ENCODE measurements at regions not wholly inside any gene's neighbourhood (a gene's known extent, or its start where the extent isn't known, plus 50 kb on each side); places are given as distances from the start of the nearest gene placed in this dataset.

DNA sequence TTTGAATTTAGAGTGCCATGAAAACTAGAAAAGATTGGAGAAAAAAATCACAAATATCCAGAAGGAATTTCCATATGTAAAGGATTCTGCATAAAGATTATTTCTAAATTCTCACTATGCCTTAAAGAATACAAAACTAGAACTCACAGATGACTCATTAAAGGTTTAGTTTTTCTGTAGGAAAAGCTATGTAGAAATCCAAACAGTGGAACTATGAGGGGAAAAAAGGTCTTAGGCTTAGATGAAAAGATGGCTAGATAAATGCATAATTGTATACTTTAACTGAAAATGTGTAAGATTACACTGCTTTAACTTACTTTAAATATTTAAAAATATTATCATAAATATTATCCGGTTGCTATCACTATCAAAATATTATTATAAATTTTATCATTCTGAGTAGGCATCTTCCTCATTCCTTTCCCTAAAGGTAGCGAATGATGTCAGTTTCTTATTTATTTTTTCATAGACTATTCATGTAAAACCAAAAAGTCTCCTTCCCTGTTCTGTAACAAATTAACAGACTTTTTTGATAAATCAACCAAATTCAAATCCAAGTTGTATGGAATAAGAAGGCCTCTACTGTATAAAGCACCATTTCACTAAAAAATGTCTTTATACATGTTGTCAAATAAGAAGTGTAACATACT lies 69.1 kb upstream of the COMTD1 start:
- FAIRE-seq (no peak), DNase-seq (ENCODE audit: insufficient read length, low spot score) (no peak)
- TF ChIP-seq POLR2A (IDR thresholded peaks at IDR 0.05; ENCODE audit: low read depth, low read length) = no peak

GRCh38 chr10:75304313-75304712 lies 68.6 kb upstream of the COMTD1 start:
- no peak for TF ChIP-seq POLR2A (IDR thresholded peaks at IDR 0.05; ENCODE audit: low read depth, low read length)
- FAIRE-seq (no peak), DNase-seq (ENCODE audit: insufficient read length, low spot score) (no peak)

GRCh38 chr10:75303045-75303777 lies 67.5 kb upstream of the COMTD1 start:
- FAIRE-seq (no peak), DNase-seq (ENCODE audit: insufficient read length, low spot score) (no peak)
- no peak for TF ChIP-seq POLR2A (IDR thresholded peaks at IDR 0.05; ENCODE audit: low read depth, low read length)

- no peak for DNase-seq (ENCODE audit: insufficient read length, low spot score)
- no peak for FAIRE-seq
- no peak for TF ChIP-seq POLR2A (IDR thresholded peaks at IDR 0.05; ENCODE audit: low read depth, low read length)
These were observed 66.3 kb upstream of the COMTD1 start for GRCh38 chr10:75302029-75302428.

- FAIRE-seq (no peak), DNase-seq (ENCODE audit: insufficient read length, low spot score) (no peak)
- TF ChIP-seq POLR2A (IDR thresholded peaks at IDR 0.05; ENCODE audit: low read depth, low read length) = no peak
These were observed 61.4 kb upstream of the COMTD1 start for GRCh38 chr10:75297021-75297599.

DNA sequence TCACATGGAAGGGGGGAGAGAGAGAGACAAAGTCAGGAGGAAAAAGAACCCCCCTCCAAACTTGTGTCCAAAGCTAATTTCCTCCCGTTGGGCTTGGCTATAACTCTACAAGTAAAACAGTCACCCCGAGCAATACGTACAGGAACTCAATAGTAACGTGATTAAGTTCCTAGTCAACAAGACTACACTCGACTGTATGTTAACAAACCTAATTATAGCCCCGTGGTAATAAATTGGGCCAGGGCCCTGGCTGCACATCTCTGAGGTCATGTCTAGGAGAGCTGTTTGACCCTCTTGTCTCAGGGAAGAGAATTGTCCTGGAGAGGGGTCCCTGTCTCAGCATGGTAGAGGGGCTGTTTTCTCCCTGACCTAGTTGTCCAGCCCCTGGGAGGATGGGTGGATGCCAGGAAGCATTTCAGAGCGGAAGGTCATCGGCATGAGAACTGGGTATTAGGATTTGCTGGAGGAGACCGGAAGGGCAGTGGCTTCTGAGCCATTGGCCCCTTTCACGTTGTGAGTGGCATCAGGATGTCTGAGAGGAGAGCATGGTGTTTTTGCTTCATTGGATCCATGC lies 60.2 kb upstream of the COMTD1 start:
- DNase-seq (ENCODE audit: insufficient read length, low spot score) = no peak
- FAIRE-seq = no peak

GRCh38 chr10:75294866-75295701 lies 59.3 kb upstream of the COMTD1 start:
- no peak for TF ChIP-seq POLR2A (IDR thresholded peaks at IDR 0.05; ENCODE audit: low read depth, low read length)
- no peak for FAIRE-seq
- DNase-seq (ENCODE audit: insufficient read length, low spot score) = peak; percentile 78

More for the DNA sequence above, 60.2 kb upstream of the COMTD1 start:
- no peak for TF ChIP-seq POLR2A (IDR thresholded peaks at IDR 0.05; ENCODE audit: low read depth, low read length)

DNA sequence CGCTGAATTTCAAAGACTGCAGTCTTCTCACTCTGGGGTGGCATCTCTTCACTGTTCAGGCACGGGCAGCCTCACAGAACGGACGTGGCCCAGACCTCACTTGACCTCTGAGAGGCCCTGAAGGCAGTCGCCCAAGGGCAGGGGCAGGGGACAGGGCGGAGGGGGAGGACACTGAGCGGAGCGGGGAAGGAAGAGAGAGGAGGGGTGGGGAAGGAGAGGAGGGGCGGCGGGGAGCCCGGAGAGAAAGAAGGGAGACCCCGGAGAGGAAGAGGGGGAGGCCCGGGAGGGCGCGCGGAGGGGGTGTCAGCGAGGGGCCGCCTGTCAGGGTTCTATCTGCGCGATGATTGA lies 58.7 kb upstream of the COMTD1 start:
- DNase-seq (ENCODE audit: insufficient read length, low spot score) (no peak), FAIRE-seq (no peak)
- TF ChIP-seq POLR2A (IDR thresholded peaks at IDR 0.05; ENCODE audit: low read depth, low read length) = no peak

DNA sequence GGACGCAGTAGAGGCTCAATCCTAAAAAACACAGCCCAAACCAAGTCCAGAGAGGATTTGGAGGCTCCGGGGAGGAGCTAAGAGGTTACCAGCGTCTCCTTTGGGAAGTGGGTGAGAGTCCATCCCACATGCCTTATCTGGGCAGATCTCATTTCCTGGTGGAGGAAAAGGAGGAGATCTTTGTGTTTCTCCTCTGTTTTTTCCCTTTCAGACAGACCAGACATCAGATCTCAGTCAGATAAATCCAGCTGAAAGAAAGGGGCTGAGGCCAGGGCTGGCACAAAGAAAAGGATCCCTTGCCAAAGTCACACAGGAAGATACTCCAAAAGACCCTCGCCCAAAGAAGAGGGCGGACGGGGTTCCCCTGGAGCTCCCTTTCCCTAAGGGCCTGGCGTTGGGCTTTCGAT lies 58.3 kb upstream of the COMTD1 start:
- FAIRE-seq (no peak), DNase-seq (ENCODE audit: insufficient read length, low spot score) (no peak)
- no peak for TF ChIP-seq POLR2A (IDR thresholded peaks at IDR 0.05; ENCODE audit: low read depth, low read length)

DNA sequence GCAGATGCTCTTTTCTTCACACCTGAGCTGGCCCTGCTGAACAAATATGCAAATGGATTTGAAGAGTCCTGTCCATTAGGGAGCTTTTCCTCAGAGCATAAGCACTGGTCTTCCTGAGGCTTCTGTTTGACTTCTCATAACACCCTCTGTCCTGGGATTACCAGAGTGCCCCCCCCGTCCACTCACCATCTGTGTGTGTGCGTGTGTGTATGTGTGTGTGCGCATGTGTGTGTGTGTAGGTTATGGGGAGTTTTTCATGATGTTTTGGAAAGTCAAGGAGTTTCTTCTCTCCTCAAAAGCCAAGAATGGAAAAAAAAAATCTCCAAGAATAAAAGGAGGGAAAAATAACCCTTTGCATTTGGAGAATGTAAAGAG lies 57.7 kb upstream of the COMTD1 start:
- TF ChIP-seq POLR2A (IDR thresholded peaks at IDR 0.05; ENCODE audit: low read depth, low read length) = no peak
- FAIRE-seq (no peak), DNase-seq (ENCODE audit: insufficient read length, low spot score) (no peak)

- no peak for TF ChIP-seq POLR2A (IDR thresholded peaks at IDR 0.05; ENCODE audit: low read depth, low read length)
- no peak for FAIRE-seq
- DNase-seq (ENCODE audit: insufficient read length, low spot score) = no peak
These were observed 57.2 kb upstream of the COMTD1 start for GRCh38 chr10:75292794-75293445.

- DNase-seq (ENCODE audit: insufficient read length, low spot score) (no peak), FAIRE-seq (no peak)
- TF ChIP-seq POLR2A (IDR thresholded peaks at IDR 0.05; ENCODE audit: low read depth, low read length) = no peak
These were observed 56.0 kb upstream of the COMTD1 start for GRCh38 chr10:75291805-75292204.

DNA sequence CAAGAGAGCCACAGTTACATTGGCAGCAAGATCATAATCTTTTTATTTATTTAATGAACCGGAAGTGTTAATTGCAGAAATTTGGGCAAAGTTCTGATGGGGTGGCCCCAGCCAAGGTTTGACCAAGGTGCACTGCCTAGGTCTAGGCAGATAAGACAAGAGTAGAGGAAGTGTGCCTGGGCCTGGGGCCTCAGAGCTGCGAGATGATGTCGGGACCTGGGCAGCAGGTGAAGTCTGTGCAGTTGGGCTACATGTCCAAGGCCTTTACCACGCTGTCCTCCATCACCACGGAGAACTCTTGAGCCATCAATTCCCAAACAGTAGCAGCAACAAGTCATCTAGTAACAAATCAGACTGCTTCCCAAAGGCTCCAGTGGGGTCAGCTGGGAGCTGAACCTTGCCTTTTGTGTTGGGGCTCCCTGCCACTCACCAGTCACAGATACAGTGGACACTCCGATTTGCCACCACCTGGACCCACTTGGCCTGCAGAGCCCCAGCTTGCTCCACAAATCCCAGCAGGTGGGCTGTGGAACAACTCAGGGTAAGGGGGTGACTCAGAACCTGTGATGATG lies 52.5 kb upstream of the COMTD1 start:
- FAIRE-seq (no peak), DNase-seq (ENCODE audit: insufficient read length, low spot score) (no peak)
- no peak for TF ChIP-seq POLR2A (IDR thresholded peaks at IDR 0.05; ENCODE audit: low read depth, low read length)

Measured in H54 (cell line).